ENCODE measurements at regions not wholly inside any gene's neighbourhood (a gene's known extent, or its start where the extent isn't known, plus 50 kb on each side); places are given as distances from the start of the nearest gene placed in this dataset.
"Not testable (repeated sequence)": the region's sequence is repeated elsewhere in the genome, so short reads cannot be mapped to it uniquely, and the experiment has no call there.

- not testable (repeated sequence) for H3K27me3 Mint-ChIP-seq (ENCODE audit: insufficient read depth); H3K27ac Mint-ChIP-seq; H3K9me3 Mint-ChIP-seq; H3K36me3 Mint-ChIP-seq (ENCODE audit: low read depth); DNase-seq; H3K4me1 Mint-ChIP-seq (ENCODE audit: low read depth); H3K4me3 Mint-ChIP-seq
Measured at GRCh38 chr1:149213673-149214072, 110.3 kb upstream of the NBPF9 start.

GRCh38 chr1:149218080-149218988 is 115.0 kb upstream of the NBPF9 start:
- H3K36me3 Mint-ChIP-seq (ENCODE audit: low read depth); H3K4me1 Mint-ChIP-seq (ENCODE audit: low read depth); H3K4me3 Mint-ChIP-seq; H3K27ac Mint-ChIP-seq; H3K27me3 Mint-ChIP-seq (ENCODE audit: insufficient read depth); DNase-seq; H3K9me3 Mint-ChIP-seq: not testable (repeated sequence)

DNA sequence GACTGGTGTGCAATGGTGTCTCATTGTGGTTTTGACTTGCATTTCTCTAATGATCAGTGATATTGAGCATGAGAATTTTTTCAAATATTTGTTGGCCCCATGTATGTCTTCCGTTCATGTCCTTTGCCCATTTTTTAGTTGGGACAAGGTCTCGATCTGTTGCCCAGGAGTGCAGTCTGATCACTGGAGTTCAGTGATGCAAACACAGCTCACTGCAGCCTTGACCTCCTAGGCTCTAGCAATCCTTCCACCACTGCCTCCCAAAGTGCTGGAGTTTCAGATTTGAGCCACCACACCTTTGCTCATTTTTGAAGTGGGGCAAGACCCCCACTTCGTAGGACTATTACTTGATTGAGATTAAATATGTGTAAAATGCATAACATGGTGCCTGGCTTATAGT is 116.2 kb upstream of the NBPF9 start:
- DNase-seq; H3K36me3 Mint-ChIP-seq (ENCODE audit: low read depth); H3K27me3 Mint-ChIP-seq (ENCODE audit: insufficient read depth); H3K9me3 Mint-ChIP-seq; H3K27ac Mint-ChIP-seq; H3K4me1 Mint-ChIP-seq (ENCODE audit: low read depth); H3K4me3 Mint-ChIP-seq: not testable (repeated sequence)

DNA sequence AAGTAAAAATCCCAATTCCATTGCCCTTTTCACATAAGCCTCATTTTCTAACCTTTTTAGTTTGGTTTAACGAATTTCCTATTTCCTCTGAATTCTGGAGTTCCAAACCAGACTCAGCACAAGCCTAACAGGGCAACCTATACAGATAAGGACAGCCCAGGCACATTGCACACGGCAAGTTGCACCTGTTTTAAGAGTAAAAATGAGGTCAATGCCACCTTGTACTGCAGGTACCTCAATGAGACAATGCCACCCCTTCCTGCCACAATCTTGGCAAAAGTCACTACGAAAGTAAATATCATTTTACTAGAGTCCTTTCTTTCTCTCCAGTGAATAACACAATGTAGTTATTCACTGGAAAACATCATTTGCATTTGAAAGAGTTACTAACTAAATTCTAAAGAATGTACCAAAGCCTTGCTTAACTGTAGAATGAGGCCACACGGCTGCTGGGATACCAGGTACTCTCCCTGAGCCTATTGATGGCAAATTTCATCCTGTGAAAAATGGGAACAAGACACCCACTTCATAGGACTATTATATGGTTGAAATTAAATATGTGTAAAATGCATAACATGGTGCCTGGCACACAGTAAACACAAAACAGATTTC is 117.2 kb upstream of the NBPF9 start:
- H3K4me1 Mint-ChIP-seq (ENCODE audit: low read depth); DNase-seq; H3K9me3 Mint-ChIP-seq; H3K27me3 Mint-ChIP-seq (ENCODE audit: insufficient read depth); H3K27ac Mint-ChIP-seq; H3K4me3 Mint-ChIP-seq; H3K36me3 Mint-ChIP-seq (ENCODE audit: low read depth): not testable (repeated sequence)

DNA sequence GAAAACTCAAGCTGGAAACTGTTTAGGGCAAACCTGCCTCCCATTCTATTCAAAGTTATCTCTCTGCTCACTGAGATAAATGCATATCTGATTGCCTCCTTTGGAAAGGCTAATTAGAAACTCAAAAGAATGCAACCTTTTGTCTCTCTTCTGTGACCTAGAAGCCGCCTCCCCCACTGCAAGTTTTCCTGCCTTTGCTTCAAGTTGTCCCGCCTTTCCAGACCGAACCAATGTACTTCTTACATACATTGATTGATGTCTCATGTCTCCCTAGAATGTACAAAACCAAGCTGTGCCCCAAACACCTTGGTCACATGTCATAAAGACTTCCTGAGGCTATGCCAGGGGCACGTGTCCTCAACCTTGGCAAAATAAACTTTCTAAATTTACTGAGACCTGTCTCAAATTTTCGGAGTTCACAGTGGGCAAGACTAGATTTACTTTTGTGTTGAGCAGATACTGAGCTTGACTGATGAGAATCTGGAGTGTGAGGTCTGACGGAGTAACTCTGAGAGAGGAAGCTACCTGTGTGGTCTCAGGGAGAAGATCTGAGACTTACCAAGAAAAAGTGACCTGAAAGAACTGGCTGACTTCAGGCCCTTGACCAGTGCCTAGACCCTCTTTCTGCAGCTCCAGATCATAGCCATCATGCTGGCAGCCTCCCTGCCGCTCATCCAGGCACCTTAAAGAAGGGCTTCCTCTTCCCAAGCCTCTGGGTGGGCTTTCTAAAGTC is 124.7 kb upstream of the NBPF9 start:
- not testable (repeated sequence) for H3K4me1 Mint-ChIP-seq (ENCODE audit: low read depth); H3K4me3 Mint-ChIP-seq; H3K27ac Mint-ChIP-seq; DNase-seq; H3K36me3 Mint-ChIP-seq (ENCODE audit: low read depth); H3K27me3 Mint-ChIP-seq (ENCODE audit: insufficient read depth); H3K9me3 Mint-ChIP-seq

- not testable (repeated sequence) for H3K4me1 Mint-ChIP-seq (ENCODE audit: low read depth); DNase-seq; H3K4me3 Mint-ChIP-seq; H3K36me3 Mint-ChIP-seq (ENCODE audit: low read depth); H3K27me3 Mint-ChIP-seq (ENCODE audit: insufficient read depth); H3K27ac Mint-ChIP-seq; H3K9me3 Mint-ChIP-seq
Measured at GRCh38 chr1:149228672-149229585, 125.6 kb upstream of the NBPF9 start.

GRCh38 chr1:149229813-149230212 is 126.5 kb upstream of the NBPF9 start:
- not testable (repeated sequence) for H3K36me3 Mint-ChIP-seq (ENCODE audit: low read depth); H3K9me3 Mint-ChIP-seq; H3K4me1 Mint-ChIP-seq (ENCODE audit: low read depth); H3K27me3 Mint-ChIP-seq (ENCODE audit: insufficient read depth); DNase-seq; H3K27ac Mint-ChIP-seq; H3K4me3 Mint-ChIP-seq

GRCh38 chr1:149234926-149235914 is 131.9 kb upstream of the NBPF9 start:
- not testable (repeated sequence) for H3K9me3 Mint-ChIP-seq; DNase-seq; H3K4me1 Mint-ChIP-seq (ENCODE audit: low read depth); H3K27ac Mint-ChIP-seq; H3K36me3 Mint-ChIP-seq (ENCODE audit: low read depth); H3K4me3 Mint-ChIP-seq; H3K27me3 Mint-ChIP-seq (ENCODE audit: insufficient read depth)

- not testable (repeated sequence) for DNase-seq; H3K27ac Mint-ChIP-seq; H3K9me3 Mint-ChIP-seq; H3K27me3 Mint-ChIP-seq (ENCODE audit: insufficient read depth); H3K4me1 Mint-ChIP-seq (ENCODE audit: low read depth); H3K36me3 Mint-ChIP-seq (ENCODE audit: low read depth); H3K4me3 Mint-ChIP-seq
Measured at GRCh38 chr1:149237515-149237914, 134.2 kb upstream of the NBPF9 start.

DNA sequence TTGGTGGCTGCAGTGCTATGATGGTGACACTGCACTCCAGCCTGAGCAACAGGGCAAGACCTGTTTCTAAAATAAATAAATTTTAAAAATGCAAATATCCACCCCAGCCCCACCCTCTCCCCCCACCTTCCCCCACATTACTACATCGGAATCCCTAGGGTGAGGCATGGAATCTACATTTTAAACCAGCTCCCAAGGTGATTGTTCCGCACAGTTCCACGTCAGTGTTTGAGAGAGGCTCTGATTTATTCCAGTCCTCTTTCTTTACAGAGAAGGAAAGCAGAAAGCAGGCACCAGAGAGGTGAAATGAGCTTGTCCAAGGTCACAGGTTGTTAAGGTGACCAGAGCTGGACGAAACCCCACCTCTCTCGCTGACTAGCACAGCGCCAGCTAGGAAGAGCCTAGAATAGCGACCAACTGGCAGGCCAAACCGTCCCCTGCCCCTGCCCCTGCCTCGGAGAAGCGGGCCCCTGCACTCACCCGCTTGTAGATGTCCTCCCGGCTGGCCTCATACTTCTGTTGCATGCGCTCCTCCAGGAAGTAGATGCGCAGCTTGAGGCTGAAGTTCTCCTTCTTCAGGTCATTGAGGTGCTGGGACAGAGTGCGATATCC is 136.7 kb upstream of the NBPF9 start:
- H3K4me3 Mint-ChIP-seq; DNase-seq; H3K27ac Mint-ChIP-seq; H3K4me1 Mint-ChIP-seq (ENCODE audit: low read depth); H3K36me3 Mint-ChIP-seq (ENCODE audit: low read depth); H3K9me3 Mint-ChIP-seq; H3K27me3 Mint-ChIP-seq (ENCODE audit: insufficient read depth): not testable (repeated sequence)

- H3K27me3 Mint-ChIP-seq (ENCODE audit: insufficient read depth); H3K36me3 Mint-ChIP-seq (ENCODE audit: low read depth); DNase-seq; H3K4me1 Mint-ChIP-seq (ENCODE audit: low read depth); H3K27ac Mint-ChIP-seq; H3K9me3 Mint-ChIP-seq; H3K4me3 Mint-ChIP-seq: not testable (repeated sequence)
Measured at GRCh38 chr1:149240530-149240929, 137.2 kb upstream of the NBPF9 start.

DNA sequence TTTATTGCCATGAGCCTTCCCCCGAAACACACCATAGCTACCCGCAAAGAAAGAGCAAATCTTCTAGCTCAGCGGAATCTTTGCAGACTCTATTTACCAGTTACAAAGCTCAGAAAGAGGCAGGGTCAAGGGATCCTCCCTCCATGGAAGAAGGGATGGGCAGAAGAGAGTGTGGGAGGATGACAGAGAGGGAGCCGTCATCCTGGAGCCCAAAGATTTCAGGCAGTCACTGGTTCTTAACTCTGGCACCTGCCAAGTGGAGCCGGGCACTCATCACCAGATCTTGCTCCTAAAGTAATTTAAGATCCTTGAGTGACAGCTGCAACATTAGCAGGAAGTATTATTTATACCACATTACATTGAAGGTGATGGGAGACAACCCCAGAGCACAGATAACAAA is 137.9 kb upstream of the NBPF9 start:
- not testable (repeated sequence) for H3K27me3 Mint-ChIP-seq (ENCODE audit: insufficient read depth); DNase-seq; H3K4me3 Mint-ChIP-seq; H3K27ac Mint-ChIP-seq; H3K36me3 Mint-ChIP-seq (ENCODE audit: low read depth); H3K4me1 Mint-ChIP-seq (ENCODE audit: low read depth); H3K9me3 Mint-ChIP-seq
